HepG2 (cell line): ENCODE measurements at regions not wholly inside any gene's neighbourhood (a gene's known extent, or its start where the extent isn't known, plus 50 kb on each side); places are given as distances from the start of the nearest gene placed in this dataset.

Experiments used
- ATAC-seq: fragments of 200-7000 bp; cut with Tn5 transposase; 3 replicates; pipeline ENCODE4 v1.9.1; 2020; ENCODE audit warnings: mild to moderate bottlenecking, moderate library complexity
- BruUV-seq: library from RNA; stranded (reverse); fragments of 400-500 nt; replicated peaks from 2 replicates; lab custom pipeline; 2021; lab: Mats Ljungman, UMichigan
- CTCF ChIA-PET: fragments of 300-600 bp; formaldehyde crosslinking; extraction: SDS; loops from one replicate; lab custom pipeline; 2021; ENCODE audit warnings: low total read pairs, inconsistent platforms, low intra/inter-chr PET ratio; lab: Yijun Ruan, JAX
- POLR2A ChIA-PET: fragments of 350-600 bp; sonication (Branson Sonifier 250); formaldehyde crosslinking; loops from one replicate; lab custom pipeline; 2020; ENCODE audit warnings: antibody characterized with exemption, inconsistent platforms; lab: Yijun Ruan, JAX
- DNase-seq: peaks from one replicate; pipeline ENCODE4 v3.0.0-alpha.2; 2015; ENCODE audit warnings: low spot score
- FAIRE-seq: peaks from 3 replicates; lab custom pipeline; 2011; peaks lifted over from hg19 to GRCh38; lab: Jason Lieb, UNC
- H2AFZ ChIP-seq: one replicate; pipeline ENCODE4 v1.6.1; 2011; ENCODE audit warnings: low read length, inconsistent platforms
- H3K27ac ChIP-seq: fragments of 300-600 bp; 3 replicates; pipeline ENCODE4 v1.8.0; 2011; ENCODE audit warnings: mixed run types, mild to moderate bottlenecking, mixed read lengths, low read length, inconsistent platforms; ENCODE audit not compliant: insufficient read depth; ENCODE audit errors: extremely low read length
- H3K27me3 ChIP-seq, 2 experiments: fragments of 200-600 bp in 1 of 2; 2 replicates in 1 of 2; 3 replicates in 1 of 2; pipeline versions ENCODE4 v1.6.0 to v1.8.0; 2011; ENCODE audit warnings: low read length in 2 of 2, mild to moderate bottlenecking in 2 of 2, moderate library complexity in 2 of 2, inconsistent platforms in 1 of 2; ENCODE audit not compliant: insufficient read depth in 2 of 2, control insufficient read depth in 1 of 2
- H3K36me3 ChIP-seq, 2 experiments: fragments of 200-600 bp in 1 of 2; replicated peaks in 1 of 2; 2 replicates in 1 of 2; 3 replicates in 1 of 2; pipeline versions ENCODE4 v1.5.1 to v1.8.0; 2011; ENCODE audit warnings: low read length in 2 of 2, inconsistent platforms in 1 of 2; ENCODE audit not compliant: insufficient read depth in 2 of 2, control insufficient read depth in 1 of 2
- H3K4me1 ChIP-seq: 2 replicates; pipeline ENCODE4 v1.5.1; 2012; ENCODE audit warnings: low read length, inconsistent platforms; ENCODE audit not compliant: insufficient read depth
- H3K4me2 ChIP-seq: 2 replicates; pipeline ENCODE4 v1.6.0; 2011; ENCODE audit warnings: low read depth, low read length, inconsistent platforms
- H3K4me3 ChIP-seq, 3 experiments: fragments of 200-600 bp in 1 of 3; sonication (generic), shearing (Covaris generic) in 1 of 3; replicated peaks in 1 of 3; 2 replicates each; pipeline ENCODE4 v1.5.1; 2011 to 2016; ENCODE audit warnings: low read length in 3 of 3, inconsistent platforms in 2 of 3, low read depth in 2 of 3, mild to moderate bottlenecking in 2 of 3, control low read depth in 1 of 3, mixed read lengths in 1 of 3; ENCODE audit not compliant: insufficient read depth in 1 of 3
- H3K79me2 ChIP-seq: one replicate; pipeline ENCODE4 v1.6.1; 2011; ENCODE audit warnings: low read length, inconsistent platforms; ENCODE audit not compliant: insufficient read depth
- H3K9ac ChIP-seq: 2 replicates; pipeline ENCODE4 v1.6.0; 2011; ENCODE audit warnings: mild to moderate bottlenecking, low read depth, low read length, inconsistent platforms; ENCODE audit not compliant: insufficient read depth
- H3K9me3 ChIP-seq: 2 replicates; pipeline ENCODE4 v1.5.1; 2012; ENCODE audit warnings: mild to moderate bottlenecking, low read length
- H4K20me1 ChIP-seq: 2 replicates; pipeline ENCODE4 v1.6.0; 2011; ENCODE audit warnings: inconsistent platforms, mild to moderate bottlenecking, low read length, moderate library complexity; ENCODE audit not compliant: insufficient read depth
- ATF1 ChIP-seq: IDR thresholded peaks from 2 replicates; pipeline ENCODE4 v1.6.1; 2016; ENCODE audit warnings: mild to moderate bottlenecking, control low read depth
- BHLHE40 ChIP-seq: IDR thresholded peaks from 2 replicates; pipeline ENCODE4 v1.6.1; 2011; ENCODE audit warnings: low read length, improper control_type of control experiment
- EHMT2 ChIP-seq: fragments of 200-600 bp; sonication (generic); IDR thresholded peaks from 2 replicates; pipeline ENCODE4 v1.7.0; 2017; ENCODE audit warnings: antibody characterized with exemption, low read depth, low read length, borderline replicate concordance
- HCFC1 ChIP-seq: fragments of 150-350 bp; IDR thresholded peaks from 2 replicates; pipeline ENCODE4 v1.6.1; 2014; ENCODE audit warnings: low read depth, low read length
- KDM5B ChIP-seq: sonication (generic); formaldehyde crosslinking; IDR thresholded peaks from 2 replicates; pipeline ENCODE4 v1.4.0; 2020; ENCODE audit warnings: missing genetic modification reagents, mild to moderate bottlenecking, borderline replicate concordance
- MATR3 ChIP-seq: sonication (generic); formaldehyde crosslinking; IDR thresholded peaks from 2 replicates; pipeline ENCODE4 v1.4.0; 2020; ENCODE audit warnings: missing genetic modification reagents
- MNT ChIP-seq: fragments of 450-650 bp; IDR thresholded peaks from 2 replicates; pipeline ENCODE4 v1.6.1; 2016
- ZC3H13 ChIP-seq: sonication (generic); formaldehyde crosslinking; IDR thresholded peaks from 2 replicates; pipeline ENCODE4 v1.8.1; 2023; ENCODE audit warnings: mild to moderate bottlenecking, missing genetic modification reagents, moderate library complexity
- ZNF160 ChIP-seq: sonication (generic); formaldehyde crosslinking; IDR thresholded peaks from 2 replicates; pipeline ENCODE4 v1.8.0; 2022; ENCODE audit warnings: mild to moderate bottlenecking, inconsistent platforms, missing genetic modification reagents
- ZNF672 ChIP-seq: sonication (generic); formaldehyde crosslinking; IDR thresholded peaks from 2 replicates; pipeline ENCODE4 v1.8.1; 2022; ENCODE audit warnings: missing genetic modification reagents
- ZNF740 ChIP-seq: sonication (generic); formaldehyde crosslinking; IDR thresholded peaks from 2 replicates; pipeline ENCODE4 v1.4.0; 2020; ENCODE audit warnings: missing genetic modification reagents
- ZNF792 ChIP-seq: IDR thresholded peaks from 2 replicates; pipeline ENCODE4 v1.6.1; 2016
- WGBS: methylation state at CpG from one replicate; pipeline ENCODE4 v1.1.6; 2017; ENCODE audit warnings: low lambda C conversion rate; 5-methylcytosine and 5-hydroxymethylcytosine counted together
- in situ Hi-C: cut with HindIII; loops from 2 replicates; pipeline ENCODE4 v1.10.0; 2017; ENCODE audit warnings: low pct_unique_long_range_greater_than_20kb; ENCODE audit not compliant: extremely low pct_ligation_motif_present
- intact Hi-C: fragments of 100-400 bp; cut with micrococcal nuclease; formaldehyde crosslinking; loops from one replicate; pipeline ENCODE4 v1.10.0; 2022; ENCODE audit not compliant: unreplicated experiment
- TF ChIP-seq, protein P1 (sequence below): sonication (generic); formaldehyde crosslinking; IDR thresholded peaks from 2 replicates; pipeline ENCODE4 v1.4.0; 2020; ENCODE audit warnings: mild to moderate bottlenecking, missing genetic modification reagents
- TF ChIP-seq, protein P2 (sequence below): sonication (generic); formaldehyde crosslinking; IDR thresholded peaks from 2 replicates; pipeline ENCODE4 v1.4.0; 2020; ENCODE audit warnings: missing genetic modification reagents, mild to moderate bottlenecking, borderline replicate concordance
- TF ChIP-seq, protein P3 (sequence below): sonication (generic); IDR thresholded peaks from 2 replicates; pipeline ENCODE4 v1.6.1; 2016; ENCODE audit warnings: low read depth, borderline replicate concordance

DNA sequence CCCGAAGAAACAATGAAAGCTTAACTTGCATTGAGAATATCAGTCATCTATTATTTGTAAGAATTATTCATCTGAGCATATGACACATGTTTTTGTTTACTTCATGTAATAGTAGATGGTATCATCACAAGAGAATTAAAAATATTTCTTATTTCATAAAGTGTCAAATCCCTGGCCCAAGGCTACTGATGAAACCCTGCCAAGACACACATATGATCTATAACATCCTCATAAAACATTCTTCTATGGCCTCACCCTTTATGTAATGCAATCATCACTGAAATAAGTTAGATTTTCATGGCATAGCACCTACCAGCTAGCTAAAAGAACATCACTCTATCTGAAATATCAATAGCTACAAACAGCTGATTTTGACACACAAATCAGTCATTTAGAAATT lies 385.6 kb upstream of the PHF14 start:
- Histone ChIP-seq H3K9me3 (no peaks in the 10 kb centered on the region), H3K79me2 (no peaks in the 10 kb centered on the region), H3K4me2 (no peak overlapping the region), H3K9ac (no peak overlapping the region), H4K20me1 (no peaks in the 10 kb centered on the region), H3K36me3 (no peaks in the 10 kb centered on the region), H3K27ac (no peak overlapping the region), H3K27me3 (no peaks in the 10 kb centered on the region), H3K4me1 (no peaks in the 10 kb centered on the region), H2AFZ (no peak overlapping the region), H3K4me3 (no peak overlapping the region)
- TF ChIP-seq HCFC1 (no peak), EHMT2 (no peak), ZNF672 (no peak), BHLHE40 (no peak), ZNF740 (CRISPR knock-in tag) (no peak), MATR3 (CRISPR knock-in tag) (no peak), ZC3H13 (CRISPR knock-in tag) (no peak), ATF1 (CRISPR knock-in tag) (no peak), ZNF160 (no peak), MNT (no peak), KDM5B (CRISPR knock-in tag) (no peak), ZNF792 (CRISPR knock-in tag) (no peak)
- TF ChIP-seq, protein P1, sequence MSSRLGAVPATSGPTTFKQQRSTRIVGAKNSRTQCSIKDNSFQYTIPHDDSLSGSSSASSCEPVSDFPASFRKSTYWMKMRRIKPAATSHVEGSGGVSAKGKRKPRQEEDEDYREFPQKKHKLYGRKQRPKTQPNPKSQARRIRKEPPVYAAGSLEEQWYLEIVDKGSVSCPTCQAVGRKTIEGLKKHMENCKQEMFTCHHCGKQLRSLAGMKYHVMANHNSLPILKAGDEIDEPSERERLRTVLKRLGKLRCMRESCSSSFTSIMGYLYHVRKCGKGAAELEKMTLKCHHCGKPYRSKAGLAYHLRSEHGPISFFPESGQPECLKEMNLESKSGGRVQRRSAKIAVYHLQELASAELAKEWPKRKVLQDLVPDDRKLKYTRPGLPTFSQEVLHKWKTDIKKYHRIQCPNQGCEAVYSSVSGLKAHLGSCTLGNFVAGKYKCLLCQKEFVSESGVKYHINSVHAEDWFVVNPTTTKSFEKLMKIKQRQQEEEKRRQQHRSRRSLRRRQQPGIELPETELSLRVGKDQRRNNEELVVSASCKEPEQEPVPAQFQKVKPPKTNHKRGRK = no peak
- TF ChIP-seq, protein P2, sequence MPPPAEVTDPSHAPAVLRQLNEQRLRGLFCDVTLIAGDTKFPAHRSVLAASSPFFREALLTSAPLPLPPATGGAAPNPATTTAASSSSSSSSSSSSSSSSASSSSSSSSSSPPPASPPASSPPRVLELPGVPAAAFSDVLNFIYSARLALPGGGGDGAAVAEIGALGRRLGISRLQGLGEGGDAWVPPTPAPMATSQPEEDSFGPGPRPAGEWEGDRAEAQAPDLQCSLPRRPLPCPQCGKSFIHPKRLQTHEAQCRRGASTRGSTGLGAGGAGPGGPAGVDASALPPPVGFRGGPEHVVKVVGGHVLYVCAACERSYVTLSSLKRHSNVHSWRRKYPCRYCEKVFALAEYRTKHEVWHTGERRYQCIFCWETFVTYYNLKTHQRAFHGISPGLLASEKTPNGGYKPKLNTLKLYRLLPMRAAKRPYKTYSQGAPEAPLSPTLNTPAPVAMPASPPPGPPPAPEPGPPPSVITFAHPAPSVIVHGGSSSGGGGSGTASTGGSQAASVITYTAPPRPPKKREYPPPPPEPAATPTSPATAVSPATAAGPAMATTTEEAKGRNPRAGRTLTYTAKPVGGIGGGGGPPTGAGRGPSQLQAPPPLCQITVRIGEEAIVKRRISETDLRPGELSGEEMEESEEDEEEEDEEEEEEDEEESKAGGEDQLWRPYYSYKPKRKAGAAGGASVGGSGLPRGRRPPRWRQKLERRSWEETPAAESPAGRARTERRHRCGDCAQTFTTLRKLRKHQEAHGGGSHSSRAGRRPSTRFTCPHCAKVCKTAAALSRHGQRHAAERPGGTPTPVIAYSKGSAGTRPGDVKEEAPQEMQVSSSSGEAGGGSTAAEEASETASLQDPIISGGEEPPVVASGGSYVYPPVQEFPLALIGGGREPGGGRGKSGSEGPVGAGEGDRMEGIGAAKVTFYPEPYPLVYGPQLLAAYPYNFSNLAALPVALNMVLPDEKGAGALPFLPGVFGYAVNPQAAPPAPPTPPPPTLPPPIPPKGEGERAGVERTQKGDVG (CRISPR knock-in tag) = no peak
- TF ChIP-seq, protein P3, sequence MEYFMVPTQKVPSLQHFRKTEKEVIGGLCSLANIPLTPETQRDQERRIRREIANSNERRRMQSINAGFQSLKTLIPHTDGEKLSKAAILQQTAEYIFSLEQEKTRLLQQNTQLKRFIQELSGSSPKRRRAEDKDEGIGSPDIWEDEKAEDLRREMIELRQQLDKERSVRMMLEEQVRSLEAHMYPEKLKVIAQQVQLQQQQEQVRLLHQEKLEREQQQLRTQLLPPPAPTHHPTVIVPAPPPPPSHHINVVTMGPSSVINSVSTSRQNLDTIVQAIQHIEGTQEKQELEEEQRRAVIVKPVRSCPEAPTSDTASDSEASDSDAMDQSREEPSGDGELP = no peak
- ChIA-PET CTCF (no interaction called here), POLR2A (no interaction called here)
- no peak for DNase-seq
- ATAC-seq = no peak
- intact Hi-C loops (no loop called here), in situ Hi-C loops (no loop called here)
- 4% methylated on average over 1 of the region's 1 CpG for WGBS
- BruUV-seq = no TSS peak
- no peak for FAIRE-seq
